ENCODE measurements at regions not wholly inside any gene's neighbourhood (a gene's known extent, or its start where the extent isn't known, plus 50 kb on each side); places are given as distances from the start of the nearest gene placed in this dataset.

DNA sequence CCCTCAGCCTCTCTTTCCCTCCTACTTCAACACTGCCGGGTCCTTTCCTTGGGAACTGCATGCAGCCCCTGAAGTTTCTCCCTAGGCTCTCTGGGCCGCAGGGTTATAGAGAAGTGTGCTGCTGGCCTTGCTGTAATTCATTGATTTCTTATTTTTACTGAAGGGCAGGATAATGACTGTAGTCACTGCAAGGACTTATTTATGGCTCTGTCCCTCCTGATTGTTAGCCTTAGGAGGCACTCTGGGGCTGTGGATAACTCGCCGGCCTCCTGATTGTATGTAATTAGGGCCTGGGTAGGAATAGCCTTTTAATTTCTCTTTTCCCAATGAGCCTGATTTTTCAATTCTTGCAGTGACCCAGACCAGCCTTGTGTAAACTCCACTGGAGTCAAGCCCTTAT, 138.3 kb upstream of the CDH13 start:
- DNase-seq = no peak

DNA sequence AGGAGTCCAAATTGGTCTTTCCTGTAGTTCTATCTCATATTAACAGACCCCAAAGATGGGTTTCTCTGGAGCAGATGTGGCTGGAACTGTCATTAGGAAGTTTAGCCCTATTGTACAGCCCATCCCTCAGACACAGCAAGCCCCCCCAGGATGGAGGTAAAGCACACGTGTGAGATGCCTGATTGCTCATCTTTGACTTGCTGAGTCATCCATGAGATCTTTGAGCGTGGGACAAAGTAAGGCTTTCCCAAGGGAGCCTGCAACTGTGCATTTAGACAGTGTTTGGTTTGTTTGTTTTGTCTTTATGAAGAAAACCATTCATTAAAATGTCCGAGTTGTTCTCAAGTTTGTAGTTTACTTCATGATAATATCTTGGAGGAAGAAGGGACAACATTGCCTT, 145.3 kb upstream of the CDH13 start:
- DNase-seq = no peak

DNA sequence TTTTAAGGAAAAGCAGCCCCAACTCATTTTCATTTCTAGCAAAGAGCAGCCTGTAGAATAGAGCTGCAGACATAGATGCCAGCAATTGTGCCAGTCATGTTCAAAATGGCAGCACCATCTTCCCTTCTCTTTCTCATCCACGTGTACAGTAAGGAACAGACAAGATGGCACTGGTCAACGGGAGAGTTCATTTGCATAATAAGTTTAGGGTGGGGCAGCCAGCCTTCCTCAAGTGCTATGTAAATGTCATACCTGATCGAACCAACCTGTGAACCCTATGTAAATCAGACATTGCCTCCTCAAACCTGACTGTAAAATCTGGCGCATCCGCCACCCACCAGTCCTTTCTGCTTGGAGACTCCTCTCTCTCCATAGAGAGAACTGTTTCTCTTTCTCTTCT, 150.0 kb upstream of the CDH13 start:
- DNase-seq = no peak

DNA sequence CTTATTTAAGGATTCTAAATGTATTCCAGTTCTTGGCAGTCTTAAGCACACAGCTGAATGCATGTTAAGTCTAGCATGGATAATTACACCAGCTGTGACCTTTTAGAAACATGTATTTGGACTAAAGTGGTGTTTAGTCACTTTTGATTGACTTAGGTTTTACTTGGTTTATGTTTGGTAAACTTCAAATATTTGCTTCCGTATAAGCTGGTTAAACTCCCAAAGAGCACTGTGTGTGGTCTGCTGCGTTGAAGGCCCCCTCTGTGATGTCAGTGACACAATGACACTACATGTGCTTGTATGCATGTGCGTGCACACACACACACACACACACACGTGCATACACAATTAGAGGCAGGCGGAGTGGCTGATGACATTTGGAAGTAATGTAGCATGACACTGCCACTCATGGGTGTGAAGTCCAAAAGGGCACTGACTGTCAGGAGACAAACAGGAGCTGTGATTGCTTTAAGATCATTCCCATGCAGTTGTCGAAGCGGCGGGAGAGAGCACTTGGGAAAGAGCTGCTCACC, 156.1 kb upstream of the CDH13 start:
- DNase-seq = no peak

DNA sequence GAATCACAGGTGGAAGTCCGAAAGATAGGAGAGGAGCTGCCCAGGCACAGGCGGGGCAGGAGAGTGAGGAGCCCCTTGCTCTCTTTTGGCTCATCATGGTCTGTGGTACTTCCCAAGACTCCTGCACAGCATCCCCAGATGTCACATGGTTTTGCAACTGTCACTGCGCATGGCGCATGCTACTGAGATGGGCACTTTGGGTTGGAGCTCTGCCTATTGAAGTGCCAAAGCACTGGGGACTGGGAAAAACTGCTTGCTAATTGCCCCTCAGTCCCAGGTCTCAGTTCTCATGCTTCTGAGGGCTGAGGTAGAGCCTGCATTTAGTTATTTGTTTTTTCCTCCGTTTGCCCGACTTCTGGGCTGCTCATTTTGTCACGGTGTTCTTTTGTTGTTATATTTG, 156.8 kb upstream of the CDH13 start:
- DNase-seq = no peak

DNA sequence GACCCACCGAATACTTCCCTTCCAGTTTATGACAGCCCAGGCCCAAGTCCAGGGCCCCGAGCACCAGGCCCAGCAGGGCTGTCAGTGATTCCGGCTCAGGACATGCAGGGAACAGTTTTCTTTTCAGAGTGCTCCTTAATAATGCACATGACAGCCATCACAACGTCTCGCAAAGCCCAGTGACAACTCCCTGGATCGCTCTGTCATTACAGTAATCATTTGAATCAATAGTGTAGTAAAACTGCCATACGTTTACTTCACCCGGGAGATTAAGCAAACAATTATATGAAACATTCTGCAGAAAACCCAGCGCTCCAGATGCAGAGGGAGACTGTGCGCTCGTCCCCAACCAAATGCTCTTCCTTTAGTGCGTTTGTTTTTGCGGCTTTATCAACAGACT, 162.6 kb upstream of the CDH13 start:
- DNase-seq = no peak

DNA sequence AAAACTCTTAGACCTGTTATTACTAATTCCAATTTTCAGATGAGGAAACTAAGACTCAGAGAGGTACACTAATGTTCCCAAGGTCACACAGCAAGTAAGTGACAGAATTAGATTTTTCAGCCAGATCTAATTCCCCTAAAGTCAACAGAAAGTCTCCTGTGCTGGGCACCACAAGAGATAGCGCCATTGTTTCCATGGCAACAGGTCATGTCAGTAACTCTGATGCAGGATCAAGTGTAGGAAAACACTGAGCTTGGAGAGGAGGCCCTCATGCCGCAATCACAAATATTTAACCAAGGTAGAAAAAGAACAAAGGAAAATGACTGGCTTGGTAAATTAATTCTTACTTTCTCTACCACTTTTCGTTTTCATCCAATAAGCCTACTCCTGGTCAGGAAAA, 166.0 kb upstream of the CDH13 start:
- no peak for DNase-seq

DNA sequence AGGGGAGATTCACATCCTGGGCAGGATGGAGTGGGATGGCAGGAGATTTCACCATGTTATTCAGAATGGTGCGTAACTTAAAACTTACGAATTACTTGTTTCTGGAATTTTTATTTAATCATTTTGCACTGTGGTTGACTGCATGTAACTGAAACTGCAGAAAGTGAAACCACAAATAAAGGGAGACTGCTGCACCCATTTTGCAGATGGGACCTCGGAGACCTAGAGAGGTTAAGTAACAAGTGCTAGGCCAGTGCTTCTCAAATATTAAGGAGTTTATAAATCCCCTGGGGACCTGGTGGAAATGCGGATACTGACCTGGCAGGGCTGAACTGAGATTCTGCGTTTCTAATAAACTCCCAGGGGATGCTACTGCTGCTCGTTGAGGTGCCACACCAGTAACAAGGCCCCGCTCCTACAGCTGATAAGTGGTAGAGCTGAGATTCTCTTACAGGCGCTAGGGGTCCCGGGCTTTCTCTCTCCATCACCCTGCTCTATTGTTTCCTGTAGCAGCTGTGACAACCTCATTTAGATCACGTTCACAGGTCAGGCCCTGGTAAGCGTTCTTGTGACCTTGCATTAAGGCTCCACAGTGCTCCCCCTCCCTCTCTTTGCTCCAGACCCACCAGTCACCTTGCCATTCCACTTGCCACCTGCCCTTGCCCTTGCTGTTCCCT, 167.1 kb upstream of the CDH13 start:
- DNase-seq = no peak

DNA sequence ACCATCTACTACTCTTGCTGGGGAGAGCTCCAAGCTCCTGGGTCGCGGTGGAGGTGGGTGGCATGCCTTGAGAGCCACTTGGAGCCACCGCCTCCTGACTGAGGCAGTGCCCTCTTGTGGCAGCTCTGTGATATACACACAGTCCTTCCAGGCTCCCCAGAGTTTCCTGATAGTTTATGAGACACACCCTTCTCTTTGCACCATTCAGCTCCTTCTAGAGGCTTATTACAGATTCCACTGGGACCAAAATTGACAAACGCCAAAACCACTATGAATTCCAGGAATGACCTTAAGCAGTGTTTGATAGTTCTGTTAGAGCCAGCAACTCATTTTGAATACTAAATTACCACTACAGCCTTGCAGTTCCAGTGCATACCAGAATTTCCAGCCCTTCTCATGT, 170.1 kb upstream of the CDH13 start:
- peak; percentile 12 to 50 for DNase-seq

DNA sequence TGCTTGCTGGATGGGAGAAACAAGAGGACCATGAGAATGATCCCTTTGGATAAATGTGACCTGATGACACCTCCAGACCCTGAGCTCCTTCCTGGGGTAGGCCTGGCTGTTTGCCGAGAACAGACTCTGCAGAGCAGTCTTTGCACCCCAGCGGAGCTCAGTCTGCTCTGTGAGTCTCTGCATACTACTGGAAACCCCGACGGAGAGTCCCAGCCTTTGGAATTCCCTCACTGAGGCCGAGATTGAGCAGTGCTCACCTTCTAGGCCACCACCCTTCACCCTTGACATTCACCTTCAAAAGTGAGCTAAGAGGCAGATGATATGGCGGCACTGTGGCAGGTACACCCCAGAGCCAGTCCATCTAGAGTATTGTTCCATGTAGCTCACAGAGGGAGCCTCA, 172.2 kb upstream of the CDH13 start:
- no peak for DNase-seq

DNA sequence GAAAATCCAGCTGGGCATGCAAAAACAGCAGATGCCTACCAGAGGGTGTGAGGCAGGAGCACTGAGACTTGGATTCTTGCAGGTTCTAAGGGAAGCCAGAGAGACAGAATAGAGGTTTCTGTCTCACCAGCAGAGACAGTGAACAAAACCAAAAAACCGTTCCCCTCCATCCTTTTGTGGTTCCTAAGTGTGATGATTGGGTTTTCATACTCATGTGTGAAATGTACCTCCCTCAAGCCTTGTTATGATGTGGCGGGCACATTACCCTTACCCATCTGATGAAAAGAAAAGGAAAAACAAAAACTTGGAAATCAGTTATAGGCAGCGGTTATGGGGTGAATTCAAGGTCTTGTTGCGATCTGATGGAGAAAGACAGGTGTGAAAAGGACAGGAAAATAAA, 172.6 kb upstream of the CDH13 start:
- no peak for DNase-seq

DNA sequence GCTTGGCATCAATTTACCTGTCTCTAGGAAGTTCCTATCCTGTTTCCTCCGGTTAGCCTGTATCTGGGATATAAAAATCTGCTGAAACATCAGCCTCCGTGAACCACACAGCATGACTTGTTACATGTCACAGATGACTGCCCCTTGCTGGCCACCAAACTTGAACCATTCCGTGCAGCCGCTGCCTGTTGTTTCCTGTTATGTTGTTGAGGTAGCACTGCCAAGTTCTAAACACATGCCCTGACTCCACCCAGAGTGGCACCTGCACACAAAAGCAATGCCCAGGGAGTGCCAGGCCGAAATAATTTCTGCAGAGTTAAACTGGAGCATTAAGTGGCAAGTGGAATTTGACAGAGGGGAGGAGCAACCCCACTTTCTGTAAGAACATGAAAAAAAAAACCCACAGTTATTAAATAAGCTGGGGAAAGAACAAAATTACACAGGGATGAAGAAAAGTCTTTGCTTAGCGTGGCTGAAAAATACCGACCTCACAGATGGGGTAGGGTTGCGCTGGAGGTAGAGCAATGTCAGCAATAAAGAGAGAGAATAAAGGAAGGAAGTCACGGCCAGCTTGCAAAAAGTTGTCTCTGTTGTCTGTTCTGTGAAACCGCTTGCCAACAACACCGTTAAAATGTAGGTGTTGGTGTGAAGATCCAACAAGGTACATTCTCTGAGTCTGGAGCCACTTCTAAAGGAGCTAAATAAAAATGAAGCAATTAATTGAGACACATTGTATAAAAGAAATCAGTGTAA, 174.6 kb upstream of the CDH13 start:
- DNase-seq = no peak

DNA sequence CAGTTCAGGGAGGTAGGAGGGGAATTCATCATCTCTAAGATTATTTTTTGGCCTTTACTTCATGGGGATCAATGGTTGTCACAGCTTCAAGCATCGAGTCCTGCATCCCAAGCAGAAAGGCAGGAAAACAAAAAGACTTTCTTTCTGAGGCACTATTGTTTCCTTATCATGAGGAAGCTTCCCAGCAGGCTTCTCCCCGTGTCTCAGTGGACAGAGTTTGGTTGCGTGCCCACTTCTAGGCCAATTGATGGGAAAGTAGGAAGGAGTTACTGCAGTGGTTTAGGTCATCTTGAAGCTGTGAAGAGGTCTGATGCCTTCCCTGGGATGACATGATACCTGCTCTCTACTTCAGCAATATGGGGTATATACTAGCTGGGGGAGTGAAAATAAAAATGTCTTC, 175.3 kb upstream of the CDH13 start:
- DNase-seq = no peak

DNA sequence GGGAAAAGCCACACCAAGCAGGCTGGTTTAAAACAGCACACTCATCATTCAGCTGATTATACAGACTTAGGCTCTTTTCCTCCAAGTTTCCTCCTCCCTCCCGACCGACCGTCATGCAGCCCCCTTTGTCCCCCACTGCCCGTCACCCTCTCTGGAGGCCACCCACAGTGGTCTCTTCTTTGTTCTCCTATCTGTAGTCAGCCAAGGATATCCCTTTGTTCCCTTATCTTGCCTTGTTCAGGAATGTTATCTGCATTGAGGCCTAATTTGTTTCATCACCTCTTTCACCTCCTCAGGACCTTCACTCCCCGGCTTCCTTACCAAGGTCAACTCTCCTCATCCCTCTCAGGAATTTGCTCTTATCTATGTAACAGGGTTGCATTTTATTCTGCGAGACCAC, 186.4 kb upstream of the CDH13 start:
- DNase-seq = no peak

DNA sequence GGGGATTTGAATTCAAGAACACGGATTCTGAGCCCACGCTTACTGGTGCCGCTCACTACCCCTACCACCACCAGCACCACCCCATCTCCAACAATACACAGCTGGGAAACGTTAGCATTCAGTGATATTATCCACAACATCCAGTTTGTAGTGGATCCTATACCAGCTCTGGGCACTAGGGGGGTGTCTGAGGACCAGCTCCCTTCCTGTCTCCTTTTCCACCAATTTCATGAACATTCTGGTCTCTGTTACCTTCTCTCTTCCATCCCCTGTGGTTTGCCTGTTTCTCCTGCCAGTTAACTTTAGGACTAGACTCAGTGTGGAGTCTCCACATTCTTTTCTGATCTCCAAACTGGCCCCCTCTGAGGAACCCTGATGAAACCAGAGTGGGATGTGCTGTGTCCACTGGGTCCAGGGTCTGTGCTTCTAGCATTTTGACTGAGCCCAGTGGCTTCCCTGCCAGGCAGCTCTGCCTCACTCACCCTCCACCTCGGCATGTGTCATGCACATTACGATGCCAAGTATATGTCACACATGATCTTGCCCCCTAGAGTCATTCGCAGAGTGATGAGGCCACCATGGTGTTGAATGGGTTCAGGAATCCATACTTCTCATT, 187.0 kb upstream of the CDH13 start:
- peak in 1 of 2 donors; percentile 1 for DNase-seq

DNA sequence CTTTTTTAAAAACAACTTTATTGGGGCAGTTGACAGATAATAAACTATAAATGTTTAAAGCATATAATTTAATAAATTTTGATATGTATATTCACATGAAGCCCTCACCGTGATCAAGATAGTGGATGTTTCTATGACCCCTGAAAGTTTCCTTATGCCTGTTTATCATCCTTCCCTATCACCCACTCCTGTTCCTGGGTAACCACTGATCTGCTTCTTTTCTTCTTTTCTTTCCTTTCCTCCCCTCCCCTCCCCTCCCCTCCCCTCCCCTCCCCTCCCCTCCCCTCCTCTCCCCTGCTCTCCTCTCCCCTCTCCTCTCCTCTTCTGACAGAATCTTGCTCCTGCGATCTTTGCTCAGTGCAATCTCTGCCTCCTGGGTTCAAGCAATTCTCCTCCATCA, 193.7 kb upstream of the CDH13 start:
- no peak for DNase-seq

DNA sequence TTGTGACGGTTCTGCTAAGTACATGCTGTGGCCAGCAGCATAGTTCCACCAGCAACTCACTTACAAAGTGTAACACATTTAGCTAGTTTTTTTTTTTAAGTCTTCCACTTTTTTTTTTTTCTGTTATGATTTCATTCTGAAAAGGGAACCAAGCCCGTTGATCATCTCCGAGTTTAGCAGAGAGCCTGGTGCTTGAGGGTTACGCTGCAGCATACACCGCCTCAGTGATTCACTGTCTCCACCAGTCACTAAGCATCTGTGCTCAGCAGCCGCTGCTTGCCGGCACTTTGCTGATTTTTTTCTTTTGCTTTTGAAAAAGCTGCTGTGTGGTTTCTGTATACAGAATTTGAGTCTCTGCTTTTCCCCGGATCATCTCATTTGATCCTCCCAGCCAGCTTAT, 194.5 kb upstream of the CDH13 start:
- no peak for DNase-seq

DNA sequence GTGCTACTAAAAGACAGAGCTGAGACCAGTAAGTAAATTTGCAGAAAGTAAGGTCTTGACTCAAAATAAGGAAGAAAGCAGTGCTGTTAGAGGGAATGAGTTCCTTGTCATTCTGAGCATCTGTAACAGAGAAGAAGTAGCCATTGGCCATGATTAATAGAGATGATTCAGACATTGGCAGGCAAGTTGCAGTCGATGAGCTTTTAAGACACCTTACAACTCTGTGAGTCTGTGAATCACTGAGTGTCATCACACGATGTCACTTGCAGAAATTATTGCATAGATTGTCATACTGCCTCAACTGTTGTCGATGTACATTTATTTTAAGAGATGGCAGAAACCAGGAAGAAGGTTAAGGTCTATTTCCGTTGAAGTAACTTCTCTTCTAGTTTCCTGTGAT, 201.1 kb upstream of the CDH13 start:
- no peak for DNase-seq

DNA sequence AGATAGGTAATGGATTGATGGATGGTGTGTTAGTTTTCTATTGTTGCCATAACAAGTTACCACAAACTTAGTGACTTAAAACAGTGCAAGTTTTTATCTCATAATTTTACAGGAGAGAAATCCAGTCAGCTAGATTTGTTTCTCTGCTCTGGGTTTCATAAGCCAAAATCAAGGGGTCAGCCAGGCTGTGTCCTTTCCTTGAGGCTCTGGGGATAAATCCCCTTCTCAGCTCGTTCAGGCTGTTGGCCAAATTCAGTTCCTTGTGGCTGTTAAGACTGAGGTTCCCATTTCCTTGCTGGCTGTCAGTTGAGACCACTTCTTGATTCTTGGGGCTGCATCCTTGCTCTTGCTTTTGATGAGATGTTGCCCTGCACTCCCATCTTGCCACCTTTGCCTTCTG, 204.9 kb upstream of the CDH13 start:
- no peak for DNase-seq

DNA sequence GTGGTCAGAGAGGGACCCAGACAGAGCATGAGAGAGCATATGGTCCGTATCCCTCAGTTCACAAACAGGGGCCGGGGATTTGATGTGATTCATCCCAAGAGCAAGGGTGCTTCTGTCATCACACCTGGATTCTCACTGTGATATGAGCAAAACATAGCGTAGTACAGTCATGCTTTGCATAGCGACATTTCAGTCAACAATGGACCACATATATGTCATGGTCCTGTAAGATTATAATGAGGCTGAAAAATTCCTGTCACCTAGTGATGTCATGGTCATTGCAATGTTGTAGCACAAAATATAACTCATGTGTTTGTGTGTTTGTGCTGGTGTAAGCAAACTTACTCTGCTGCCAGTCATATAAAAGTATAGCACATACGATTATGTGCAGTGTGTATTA, 207.4 kb upstream of the CDH13 start:
- DNase-seq = no peak

DNA sequence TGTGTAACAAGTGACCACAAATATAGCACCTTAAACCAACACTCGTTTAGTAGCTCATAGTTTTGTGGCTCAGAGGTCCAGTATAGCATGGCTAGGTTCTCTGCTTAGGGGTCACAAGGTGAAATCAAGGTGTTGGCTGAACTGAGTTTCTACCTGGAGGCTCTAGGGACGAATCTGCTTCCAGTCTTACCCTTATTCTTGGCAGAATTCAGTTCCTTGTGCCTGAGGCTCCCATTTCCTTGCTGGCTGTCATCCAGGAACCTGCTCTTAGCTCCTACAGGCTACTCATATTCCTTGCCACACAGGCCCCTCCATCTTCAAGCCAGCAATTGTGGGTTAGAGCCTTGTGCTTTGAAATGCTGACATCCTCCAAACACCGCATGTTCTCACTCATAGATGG, 212.3 kb upstream of the CDH13 start:
- no peak for DNase-seq

DNA sequence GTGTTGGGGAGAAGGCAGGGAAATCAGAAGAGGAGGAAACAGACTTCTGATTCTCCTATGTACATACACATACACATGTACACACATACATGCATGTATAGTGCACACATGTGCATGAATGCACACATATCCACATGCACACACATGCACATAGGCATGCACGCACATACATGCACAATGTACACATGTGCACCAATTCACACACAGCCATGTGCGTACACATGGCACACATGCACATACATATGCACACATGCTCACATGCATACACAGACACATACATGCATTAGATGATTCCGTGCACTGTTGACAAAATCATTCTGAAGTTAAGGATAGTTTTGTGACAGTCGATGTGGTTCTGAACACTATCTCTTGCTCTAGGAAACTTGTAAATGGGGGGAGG, 214.0 kb upstream of the CDH13 start:
- DNase-seq = no peak

DNA sequence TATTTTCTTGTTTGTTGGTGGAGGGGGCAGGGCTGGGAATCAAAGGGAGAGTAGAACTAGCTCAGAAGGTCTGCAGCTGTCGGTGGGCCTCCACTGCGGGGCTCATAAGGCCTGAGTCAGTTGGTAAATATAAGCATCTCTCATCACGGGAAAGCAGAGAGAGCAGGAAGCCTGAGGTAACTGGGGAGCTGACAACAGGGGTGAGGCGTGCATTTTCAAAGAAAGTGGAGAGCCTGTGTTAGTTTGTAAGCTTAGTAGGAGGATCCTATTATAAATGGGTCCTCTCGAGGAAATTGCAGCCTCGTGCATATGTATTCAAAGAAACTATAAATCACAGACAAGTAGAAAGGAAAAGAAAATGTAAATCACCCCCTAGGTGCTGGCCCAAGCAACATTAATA, 221.0 kb upstream of the CDH13 start:
- no peak for DNase-seq

DNA sequence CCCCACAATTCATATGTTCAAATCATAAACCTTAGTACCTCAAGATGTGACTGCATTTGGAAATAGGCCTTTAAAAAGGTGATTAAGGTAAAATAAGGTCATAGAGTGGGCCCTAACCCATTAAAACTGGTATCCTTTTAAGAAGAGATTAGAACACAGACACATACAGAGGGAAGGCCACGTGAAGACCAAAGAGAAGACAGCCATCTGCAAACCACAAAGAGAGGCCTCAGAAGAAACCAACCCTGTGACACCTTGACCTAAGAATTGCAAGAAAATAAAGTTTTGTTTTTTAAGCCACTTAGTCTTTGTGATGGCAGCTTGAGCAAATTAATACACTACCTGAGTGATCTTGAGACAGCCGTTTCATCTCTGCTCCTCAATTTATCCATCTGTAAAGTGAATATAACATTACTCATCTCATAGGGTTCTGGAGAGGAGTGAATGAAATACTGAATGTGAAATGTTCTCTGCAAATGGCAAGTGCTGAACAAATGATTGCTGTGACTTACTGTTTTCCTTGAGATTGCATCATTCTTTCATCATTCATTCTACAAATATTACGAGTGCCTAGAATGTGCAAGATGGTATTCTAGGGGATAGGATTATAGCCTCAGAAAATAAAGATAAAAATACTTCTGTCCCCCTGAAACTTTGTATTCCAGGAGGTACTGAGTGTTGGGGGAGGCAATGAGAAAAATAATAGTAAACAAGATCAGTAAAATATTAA, 222.0 kb upstream of the CDH13 start:
- DNase-seq = no peak
